HEK293 (cell line): ENCODE measurements at regions not wholly inside any gene's neighbourhood (a gene's known extent, or its start where the extent isn't known, plus 50 kb on each side); places are given as distances from the start of the nearest gene placed in this dataset.
A peak's percentile ranks its signal among the peaks of the same experiment; 100 is the strongest.
"Not testable (repeated sequence)": the region's sequence is repeated elsewhere in the genome, so short reads cannot be mapped to it uniquely, and the experiment has no call there.

Experiments
- CTCF ChIA-PET: fragments of 350-600 bp; formaldehyde crosslinking; extraction: SDS; loops from one replicate; lab custom pipeline; 2021; ENCODE audit warnings: antibody characterized with exemption; lab: Yijun Ruan, JAX
- POLR2A ChIA-PET: fragments of 300-600 bp; formaldehyde crosslinking; extraction: SDS; loops from one replicate; lab custom pipeline; 2020; ENCODE audit warnings: antibody characterized with exemption, inconsistent platforms; lab: Yijun Ruan, JAX
- H3K27ac ChIP-seq: fragments of 200-500 bp; sonication (Bioruptor generic); 2 replicates; pipeline ENCODE4 v1.5.1; 2014; ENCODE audit warnings: low read depth, low read length, control low read depth, inconsistent platforms; ENCODE audit errors: extremely low read depth
- H3K36me3 ChIP-seq, 2 experiments: fragments of 200-500 bp in 1 of 2; sonication (Bioruptor generic) in 1 of 2; 1 replicate in 1 of 2; 2 replicates in 1 of 2; pipeline ENCODE4 v1.5.1; 2014 to 2017; ENCODE audit warnings: inconsistent platforms in 2 of 2, low read length in 2 of 2; ENCODE audit not compliant: control insufficient read depth in 2 of 2, insufficient read depth in 1 of 2
- H3K4me1 ChIP-seq: fragments of 200-500 bp; sonication (Bioruptor generic); 2 replicates; pipeline ENCODE4 v1.5.1; 2014; ENCODE audit warnings: mild to moderate bottlenecking, low read length, inconsistent platforms; ENCODE audit not compliant: control insufficient read depth, insufficient read depth
- H3K4me3 ChIP-seq: 2 replicates; pipeline ENCODE4 v1.5.1; 2011; ENCODE audit warnings: low read depth, mild to moderate bottlenecking, control low read depth, low read length, moderate library complexity
- H3K9me3 ChIP-seq: fragments of 200-500 bp; sonication (Bioruptor generic); 2 replicates; pipeline ENCODE4 v1.5.1; 2014; ENCODE audit warnings: low read depth, low read length, inconsistent platforms; ENCODE audit not compliant: control insufficient read depth, insufficient read depth
- HOXD13 ChIP-seq: sonication (generic); formaldehyde crosslinking; IDR thresholded peaks from 2 replicates; pipeline ENCODE4 v1.8.0; 2022; ENCODE audit warnings: missing genetic modification reagents, borderline replicate concordance
- KLF10 ChIP-seq: fragments of 450-650 bp; IDR thresholded peaks from 2 replicates; pipeline ENCODE4 v1.5.1; 2018; ENCODE audit warnings: missing biosample characterization, mild to moderate bottlenecking, missing genetic modification characterization
- SCRT1 ChIP-seq: fragments of 450-650 bp; formaldehyde crosslinking; IDR thresholded peaks from 2 replicates; pipeline ENCODE4 v1.5.1; 2016; ENCODE audit warnings: missing biosample characterization, missing genetic modification characterization, borderline replicate concordance
- ZBTB17 ChIP-seq: fragments of 450-650 bp; formaldehyde crosslinking; IDR thresholded peaks from 2 replicates; pipeline ENCODE4 v1.5.1; 2016; ENCODE audit warnings: missing biosample characterization, missing genetic modification characterization
- ZBTB26 ChIP-seq: fragments of 450-650 bp; formaldehyde crosslinking; optimal IDR thresholded peaks from 2 replicates; pipeline ENCODE3; 2016; ENCODE audit warnings: missing biosample characterization, mild to moderate bottlenecking, missing genetic modification characterization
- ZNF132 ChIP-seq: fragments of 450-650 bp; formaldehyde crosslinking; IDR thresholded peaks from 2 replicates; pipeline ENCODE4 v1.5.1; 2017; ENCODE audit warnings: missing biosample characterization, missing genetic modification characterization, borderline replicate concordance
- ZNF146 ChIP-seq: fragments of 450-650 bp; formaldehyde crosslinking; IDR thresholded peaks from 2 replicates; pipeline ENCODE4 v1.5.1; 2016; ENCODE audit warnings: missing biosample characterization, missing genetic modification characterization
- ZNF155 ChIP-seq: fragments of 450-650 bp; formaldehyde crosslinking; IDR thresholded peaks from 2 replicates; pipeline ENCODE4 v1.5.1; 2016; ENCODE audit warnings: missing biosample characterization, missing genetic modification characterization
- ZNF433 ChIP-seq: fragments of 450-650 bp; formaldehyde crosslinking; IDR thresholded peaks from 2 replicates; pipeline ENCODE4 v1.5.1; 2016; ENCODE audit warnings: missing biosample characterization, missing genetic modification characterization, low read depth
- ZNF521 ChIP-seq: fragments of 450-650 bp; formaldehyde crosslinking; IDR thresholded peaks from 2 replicates; pipeline ENCODE4 v1.5.1; 2017; ENCODE audit warnings: missing biosample characterization, mild to moderate bottlenecking, missing genetic modification characterization
- ZNF530 ChIP-seq: fragments of 450-650 bp; formaldehyde crosslinking; IDR thresholded peaks from 2 replicates; pipeline ENCODE4 v1.5.1; 2016; ENCODE audit warnings: low read depth, missing biosample characterization, missing genetic modification characterization
- ZNF580 ChIP-seq: fragments of 450-650 bp; formaldehyde crosslinking; IDR thresholded peaks from 2 replicates; pipeline ENCODE4 v1.5.1; 2016; ENCODE audit warnings: missing biosample characterization, missing genetic modification characterization
- ZNF785 ChIP-seq: fragments of 450-650 bp; formaldehyde crosslinking; IDR thresholded peaks from 2 replicates; pipeline ENCODE4 v1.5.1; 2016; ENCODE audit warnings: missing biosample characterization, missing genetic modification characterization
- TF ChIP-seq, protein P1 (sequence below): fragments of 450-650 bp; formaldehyde crosslinking; IDR thresholded peaks from 2 replicates; pipeline ENCODE4 v1.5.1; 2016; ENCODE audit warnings: missing biosample characterization, missing genetic modification characterization
- TF ChIP-seq, protein P2 (sequence below): IDR thresholded peaks from 2 replicates; pipeline ENCODE4 v1.6.1; 2011; ENCODE audit warnings: mild to moderate bottlenecking, low read depth, low read length, borderline replicate concordance

DNA sequence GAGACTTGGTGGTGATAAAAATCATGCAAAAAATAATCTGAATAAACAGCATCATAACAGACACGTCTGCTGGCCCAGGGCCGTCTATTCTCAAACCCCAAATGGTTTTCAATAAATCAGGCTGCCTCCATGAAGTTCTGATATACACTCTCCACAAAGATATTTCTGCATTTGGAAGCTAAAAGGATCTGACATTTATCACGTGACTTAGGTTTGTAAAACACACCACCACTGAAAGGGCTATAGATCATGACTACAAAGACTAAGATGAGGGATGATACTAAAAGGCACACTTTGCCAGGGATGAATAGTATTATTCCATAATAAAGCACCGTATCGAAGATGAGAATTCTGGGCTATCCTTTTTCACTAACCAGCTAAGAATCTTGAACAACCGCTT, 67.6 kb upstream of the ADAMTS18 start:
- no peak for TF ChIP-seq ZNF521 (tag by site-specific recombination)
- TF ChIP-seq ZBTB26 (tag by site-specific recombination): no peak
- TF ChIP-seq ZNF155 (tag by site-specific recombination): no peak
- TF ChIP-seq, protein P1, sequence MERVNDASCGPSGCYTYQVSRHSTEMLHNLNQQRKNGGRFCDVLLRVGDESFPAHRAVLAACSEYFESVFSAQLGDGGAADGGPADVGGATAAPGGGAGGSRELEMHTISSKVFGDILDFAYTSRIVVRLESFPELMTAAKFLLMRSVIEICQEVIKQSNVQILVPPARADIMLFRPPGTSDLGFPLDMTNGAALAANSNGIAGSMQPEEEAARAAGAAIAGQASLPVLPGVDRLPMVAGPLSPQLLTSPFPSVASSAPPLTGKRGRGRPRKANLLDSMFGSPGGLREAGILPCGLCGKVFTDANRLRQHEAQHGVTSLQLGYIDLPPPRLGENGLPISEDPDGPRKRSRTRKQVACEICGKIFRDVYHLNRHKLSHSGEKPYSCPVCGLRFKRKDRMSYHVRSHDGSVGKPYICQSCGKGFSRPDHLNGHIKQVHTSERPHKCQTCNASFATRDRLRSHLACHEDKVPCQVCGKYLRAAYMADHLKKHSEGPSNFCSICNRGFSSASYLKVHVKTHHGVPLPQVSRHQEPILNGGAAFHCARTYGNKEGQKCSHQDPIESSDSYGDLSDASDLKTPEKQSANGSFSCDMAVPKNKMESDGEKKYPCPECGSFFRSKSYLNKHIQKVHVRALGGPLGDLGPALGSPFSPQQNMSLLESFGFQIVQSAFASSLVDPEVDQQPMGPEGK: no peak
- TF ChIP-seq, protein P2, sequence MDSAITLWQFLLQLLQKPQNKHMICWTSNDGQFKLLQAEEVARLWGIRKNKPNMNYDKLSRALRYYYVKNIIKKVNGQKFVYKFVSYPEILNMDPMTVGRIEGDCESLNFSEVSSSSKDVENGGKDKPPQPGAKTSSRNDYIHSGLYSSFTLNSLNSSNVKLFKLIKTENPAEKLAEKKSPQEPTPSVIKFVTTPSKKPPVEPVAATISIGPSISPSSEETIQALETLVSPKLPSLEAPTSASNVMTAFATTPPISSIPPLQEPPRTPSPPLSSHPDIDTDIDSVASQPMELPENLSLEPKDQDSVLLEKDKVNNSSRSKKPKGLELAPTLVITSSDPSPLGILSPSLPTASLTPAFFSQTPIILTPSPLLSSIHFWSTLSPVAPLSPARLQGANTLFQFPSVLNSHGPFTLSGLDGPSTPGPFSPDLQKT: no peak
- H3K27ac ChIP-seq: no peak overlapping the region
- H3K4me3 ChIP-seq: no peak overlapping the region
- CTCF ChIA-PET: interaction anchor here (0.7 to 1.4 kb wide), 2 partner anchors 16 to 19 kb away, joined by 3 to 4 read pairs; no protein-coding TSS in a partner anchor
- POLR2A ChIA-PET: no interaction called here
- no peaks in the 10 kb centered on the region for H3K36me3 ChIP-seq
- H3K4me1 ChIP-seq: no peaks in the 10 kb centered on the region; the same call in 1 of the 2 replicates
- no peaks in the 10 kb centered on the region for H3K9me3 ChIP-seq

DNA sequence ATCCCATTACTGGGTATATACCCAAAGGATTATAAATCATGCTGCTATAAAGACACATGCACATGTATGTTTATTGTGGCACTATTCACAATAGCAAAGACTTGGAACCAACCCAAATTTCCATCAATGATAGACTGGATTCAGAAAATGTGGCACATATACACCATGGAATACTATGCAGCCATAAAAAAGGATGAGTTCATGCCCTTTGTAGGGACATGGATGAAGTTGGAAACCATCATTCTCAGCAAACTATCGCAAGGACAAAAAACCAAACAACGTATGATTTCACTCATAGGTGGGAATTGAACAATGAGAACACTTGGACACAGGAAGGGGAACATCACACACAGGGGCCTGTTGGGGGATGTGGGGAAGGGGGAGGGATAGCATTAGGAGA, 71.7 kb upstream of the ADAMTS18 start:
- POLR2A ChIA-PET, H3K9me3 ChIP-seq, H3K4me1 ChIP-seq, H3K27ac ChIP-seq, H3K4me3 ChIP-seq, H3K36me3 ChIP-seq, CTCF ChIA-PET: not testable (repeated sequence)
- TF ChIP-seq ZNF146: peak; percentile 85
- peak; percentile 82 for TF ChIP-seq ZNF580 (tag by site-specific recombination)

- H3K4me3 ChIP-seq: no peak overlapping the region
- no peaks in the 10 kb centered on the region for H3K36me3 ChIP-seq
- ChIA-PET POLR2A (no interaction called here), CTCF (no interaction called here)
- no peaks in the 10 kb centered on the region for H3K4me1 ChIP-seq
- no peak overlapping the region for H3K27ac ChIP-seq
- no peaks in the 10 kb centered on the region for H3K9me3 ChIP-seq
- TF ChIP-seq SCRT1 (tag by site-specific recombination): no peak
- no peak for TF ChIP-seq ZNF132 (tag by site-specific recombination)
- no peak for TF ChIP-seq ZNF785 (tag by site-specific recombination)
- TF ChIP-seq ZNF530 (tag by site-specific recombination): no peak
- TF ChIP-seq KLF10: no peak
- TF ChIP-seq ZBTB17: no peak
- no peak for TF ChIP-seq ZNF433 (tag by site-specific recombination)
- no peak for TF ChIP-seq HOXD13 (CRISPR knock-in tag)
These were observed 74.2 kb upstream of the ADAMTS18 start for GRCh38 chr16:77509051-77509450.
